Common myeloid progenitor, CD34-positive (primary cell): ENCODE measurements at regions not wholly inside any gene's neighbourhood (a gene's known extent, or its start where the extent isn't known, plus 50 kb on each side); places are given as distances from the start of the nearest gene placed in this dataset.

Source experiments
- CTCF ChIA-PET: fragments of 350-600 bp; sonication (Branson Sonifier 250); formaldehyde crosslinking; loops from one replicate; lab custom pipeline; 2021; ENCODE audit warnings: antibody characterized with exemption; lab: Charles Lee
- POLR2A ChIA-PET: fragments of 350-600 bp; sonication (Branson Sonifier 250); formaldehyde crosslinking; loops from one replicate; lab custom pipeline; 2021; ENCODE audit warnings: antibody characterized with exemption; lab: Charles Lee
- DNase-seq, 3 donors: peaks; one replicate each; pipeline versions ENCODE4 v3.0.0 to v3.0.0-alpha.2; 2013
- H3K27ac ChIP-seq, 2 experiments: 1 replicate in 1 of 2; 2 replicates in 1 of 2; pipeline ENCODE4 v1.7.0; 2013; ENCODE audit warnings: inconsistent platforms in 2 of 2, low read length in 2 of 2, mild to moderate bottlenecking in 2 of 2, low read depth in 1 of 2, moderate library complexity in 1 of 2; ENCODE audit not compliant: severe bottlenecking in 2 of 2, insufficient read depth in 1 of 2, poor library complexity in 1 of 2
- H3K27me3 ChIP-seq, 5 experiments: replicated peaks in 2 of 5; 1 replicate in 3 of 5; 2 replicates in 2 of 5; pipeline versions ENCODE4 v1.6.1 to v1.7.0; 2013; ENCODE audit warnings: low read length in 4 of 5, mild to moderate bottlenecking in 2 of 5, moderate library complexity in 2 of 5, inconsistent platforms in 1 of 5; ENCODE audit not compliant: insufficient read depth in 5 of 5, control insufficient read depth in 4 of 5
- H3K36me3 ChIP-seq, 4 experiments: 1 replicate in 2 of 4; 2 replicates in 2 of 4; pipeline versions ENCODE4 v1.6.1 to v1.7.0; 2013; ENCODE audit warnings: low read length in 3 of 4, control low read depth in 1 of 4, mild to moderate bottlenecking in 1 of 4; ENCODE audit not compliant: control insufficient read depth in 4 of 4, insufficient read depth in 4 of 4
- H3K4me1 ChIP-seq, 4 experiments: 1 replicate in 3 of 4; 2 replicates in 1 of 4; pipeline versions ENCODE4 v1.6.1 to v1.7.1; 2013; ENCODE audit warnings: low read length in 3 of 4, mild to moderate bottlenecking in 3 of 4, control low read depth in 1 of 4, inconsistent platforms in 1 of 4, moderate library complexity in 1 of 4; ENCODE audit not compliant: control insufficient read depth in 4 of 4, insufficient read depth in 4 of 4; ENCODE audit errors: control extremely low read depth in 1 of 4
- H3K4me3 ChIP-seq, 7 experiments: 1 replicate in 4 of 7; 2 replicates in 3 of 7; pipeline versions ENCODE4 v1.5.1 to v1.7.0; 2013; ENCODE audit warnings: mild to moderate bottlenecking in 7 of 7, low read length in 6 of 7, moderate library complexity in 6 of 7, inconsistent platforms in 2 of 7, low read depth in 2 of 7, control low read depth in 1 of 7; ENCODE audit not compliant: insufficient read depth in 4 of 7, control insufficient read depth in 1 of 7; ENCODE audit errors: extremely low read depth in 1 of 7
- H3K9me3 ChIP-seq, 5 experiments: 1 replicate in 4 of 5; 2 replicates in 1 of 5; pipeline versions ENCODE4 v1.6.1 to v1.7.1; 2013; ENCODE audit warnings: low read length in 4 of 5, mild to moderate bottlenecking in 2 of 5, inconsistent platforms in 1 of 5, low read depth in 1 of 5, moderate library complexity in 1 of 5; ENCODE audit not compliant: control insufficient read depth in 4 of 5, insufficient read depth in 2 of 5; ENCODE audit errors: control extremely low read depth in 1 of 5
- WGBS: methylation state at CpG from one replicate; pipeline ENCODE4 v1.1.5; 2013; ENCODE audit not compliant: insufficient coverage; 5-methylcytosine and 5-hydroxymethylcytosine counted together

GRCh38 chr12:17695495-17695894 lies 394.5 kb downstream of the RERGL start:
- WGBS: 78% methylated on average over 9 of the region's 9 CpGs
- no peaks in the 10 kb centered on the region for H3K36me3 ChIP-seq
- CTCF ChIA-PET: no interaction called here
- POLR2A ChIA-PET: no interaction called here
- no peaks in the 10 kb centered on the region for H3K9me3 ChIP-seq
- no peaks in the 10 kb centered on the region for H3K4me1 ChIP-seq
- DNase-seq: no peak
- no peak overlapping the region for H3K4me3 ChIP-seq
- no peak overlapping the region for H3K27ac ChIP-seq
- H3K27me3 ChIP-seq: no peaks in the 10 kb centered on the region

- no CpG with 5 or more reads among the region's 2 CpGs for WGBS
- Histone ChIP-seq H3K4me3 (no peak overlapping the region), H3K9me3 (no peaks in the 10 kb centered on the region), H3K36me3 (no peaks in the 10 kb centered on the region), H3K27ac (no peak overlapping the region), H3K4me1 (no peaks in the 10 kb centered on the region), H3K27me3 (no peaks in the 10 kb centered on the region)
- no peak for DNase-seq
- CTCF ChIA-PET: no interaction called here
- POLR2A ChIA-PET: no interaction called here
Observed at GRCh38 chr12:17691369-17691768, 398.6 kb downstream of the RERGL start.

- Histone ChIP-seq H3K27me3 (no peaks in the 10 kb centered on the region), H3K9me3 (no peaks in the 10 kb centered on the region), H3K36me3 (no peaks in the 10 kb centered on the region), H3K27ac (no peak overlapping the region), H3K4me3 (no peak overlapping the region), H3K4me1 (no peaks in the 10 kb centered on the region)
- POLR2A ChIA-PET: interaction anchor here (0.6 kb wide), 1 partner anchor 1493 kb away, joined by 3 read pairs; no protein-coding TSS in a partner anchor
- CTCF ChIA-PET: no interaction called here
- no peak for DNase-seq
- 42% methylated on average over 2 of the region's 2 CpGs for WGBS
Observed at GRCh38 chr12:17680220-17680619, 409.8 kb downstream of the RERGL start.

- CTCF ChIA-PET: no interaction called here
- no peaks in the 10 kb centered on the region for H3K27me3 ChIP-seq
- H3K4me3 ChIP-seq: no peak overlapping the region
- no peak overlapping the region for H3K27ac ChIP-seq
- no peaks in the 10 kb centered on the region for H3K9me3 ChIP-seq
- POLR2A ChIA-PET: no interaction called here
- no peaks in the 10 kb centered on the region for H3K36me3 ChIP-seq
- 94% methylated on average over 10 of the region's 10 CpGs for WGBS
- no peaks in the 10 kb centered on the region for H3K4me1 ChIP-seq
- DNase-seq: no peak
Observed at GRCh38 chr12:17666641-17667324, 423.2 kb downstream of the RERGL start.

GRCh38 chr12:17665839-17666238 lies 424.2 kb downstream of the RERGL start:
- WGBS: 92% methylated on average over 9 of the region's 9 CpGs
- POLR2A ChIA-PET: no interaction called here
- no peaks in the 10 kb centered on the region for H3K36me3 ChIP-seq

GRCh38 chr12:17661250-17661649 lies 428.7 kb downstream of the RERGL start:
- Histone ChIP-seq H3K27me3 (no peaks in the 10 kb centered on the region), H3K27ac (no peak overlapping the region), H3K4me3 (no peak overlapping the region), H3K4me1 (no peaks in the 10 kb centered on the region), H3K9me3 (no peaks in the 10 kb centered on the region), H3K36me3 (no peaks in the 10 kb centered on the region)
- 100% methylated on average over 1 of the region's 1 CpG for WGBS
- DNase-seq: no peak
- ChIA-PET POLR2A (no interaction called here), CTCF (interaction anchor here (1.3 kb wide), 1 partner anchor 20 kb away, joined by 3 read pairs; no protein-coding TSS in a partner anchor)

More at GRCh38 chr12:17665839-17666238, 424.2 kb downstream of the RERGL start:
- H3K27ac ChIP-seq: no peak overlapping the region
- H3K9me3 ChIP-seq: no peaks in the 10 kb centered on the region
- H3K27me3 ChIP-seq: no peaks in the 10 kb centered on the region
- CTCF ChIA-PET: interaction anchor here (1.0 kb wide), 1 partner anchor 24 kb away, joined by 3 read pairs; no protein-coding TSS in a partner anchor
- DNase-seq: no peak
- no peak overlapping the region for H3K4me3 ChIP-seq
- H3K4me1 ChIP-seq: no peaks in the 10 kb centered on the region

- ChIA-PET POLR2A (no interaction called here), CTCF (no interaction called here)
- WGBS: 100% methylated on average over 1 of the region's 2 CpGs
- Histone ChIP-seq H3K4me1 (no peaks in the 10 kb centered on the region), H3K36me3 (no peaks in the 10 kb centered on the region), H3K4me3 (no peak overlapping the region), H3K27ac (no peak overlapping the region), H3K9me3 (no peaks in the 10 kb centered on the region), H3K27me3 (no peaks in the 10 kb centered on the region)
- DNase-seq: no peak
Observed at GRCh38 chr12:17652436-17652835, 437.6 kb downstream of the RERGL start.
